ENCODE measurements at regions not wholly inside any gene's neighbourhood (a gene's known extent, or its start where the extent isn't known, plus 50 kb on each side); places are given as distances from the start of the nearest gene placed in this dataset.

DNA sequence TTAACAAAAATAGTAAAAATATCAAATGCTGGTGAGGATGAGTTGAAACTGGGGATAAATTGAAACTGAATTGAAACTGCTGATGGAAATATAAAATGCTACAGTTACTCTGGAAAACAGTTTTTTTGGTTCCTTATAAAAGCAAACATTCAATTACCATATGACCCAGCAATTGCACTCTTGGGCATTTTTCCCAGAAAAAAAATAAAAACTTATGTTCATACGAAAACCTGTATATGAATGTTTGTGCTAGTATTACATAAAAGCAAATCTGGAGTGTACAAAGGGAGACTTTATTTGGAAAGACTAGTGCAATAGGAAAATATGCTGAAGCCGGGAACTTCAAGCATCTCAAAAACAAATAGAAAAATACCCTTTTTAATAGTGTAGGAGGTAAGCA, 857.9 kb upstream of the CADM2 start:
- TF ChIP-seq, protein P1, sequence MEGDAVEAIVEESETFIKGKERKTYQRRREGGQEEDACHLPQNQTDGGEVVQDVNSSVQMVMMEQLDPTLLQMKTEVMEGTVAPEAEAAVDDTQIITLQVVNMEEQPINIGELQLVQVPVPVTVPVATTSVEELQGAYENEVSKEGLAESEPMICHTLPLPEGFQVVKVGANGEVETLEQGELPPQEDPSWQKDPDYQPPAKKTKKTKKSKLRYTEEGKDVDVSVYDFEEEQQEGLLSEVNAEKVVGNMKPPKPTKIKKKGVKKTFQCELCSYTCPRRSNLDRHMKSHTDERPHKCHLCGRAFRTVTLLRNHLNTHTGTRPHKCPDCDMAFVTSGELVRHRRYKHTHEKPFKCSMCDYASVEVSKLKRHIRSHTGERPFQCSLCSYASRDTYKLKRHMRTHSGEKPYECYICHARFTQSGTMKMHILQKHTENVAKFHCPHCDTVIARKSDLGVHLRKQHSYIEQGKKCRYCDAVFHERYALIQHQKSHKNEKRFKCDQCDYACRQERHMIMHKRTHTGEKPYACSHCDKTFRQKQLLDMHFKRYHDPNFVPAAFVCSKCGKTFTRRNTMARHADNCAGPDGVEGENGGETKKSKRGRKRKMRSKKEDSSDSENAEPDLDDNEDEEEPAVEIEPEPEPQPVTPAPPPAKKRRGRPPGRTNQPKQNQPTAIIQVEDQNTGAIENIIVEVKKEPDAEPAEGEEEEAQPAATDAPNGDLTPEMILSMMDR (IDR thresholded peaks at IDR 0.05) = no peak
- TF ChIP-seq POLR2A (IDR thresholded peaks at IDR 0.05) = no peak
